ENCODE measurements at regions not wholly inside any gene's neighbourhood (a gene's known extent, or its start where the extent isn't known, plus 50 kb on each side); places are given as distances from the start of the nearest gene placed in this dataset.

- TF ChIP-seq CTCF (IDR thresholded peaks at IDR 0.05), result no peak
- TF ChIP-seq POLR2AphosphoS5 (IDR thresholded peaks at IDR 0.05; ENCODE audit: low read depth, low read length), result no peak
Observed at GRCh38 chr6:21800948-21801438, 207.4 kb downstream of the SOX4 start.
